Fibroblast of the aortic adventitia (primary cell): ENCODE measurements at regions not wholly inside any gene's neighbourhood (a gene's known extent, or its start where the extent isn't known, plus 50 kb on each side); places are given as distances from the start of the nearest gene placed in this dataset.

Experiments
- DNase-seq: peaks from one replicate; pipeline ENCODE4 v3.0.0-alpha.2; 2010; ENCODE audit warnings: low read depth
- H3K4me3 ChIP-seq: 2 replicates; pipeline ENCODE4 v1.5.1; 2011; ENCODE audit warnings: low read depth, mild to moderate bottlenecking, control low read depth, low read length, moderate library complexity
- TF ChIP-seq, protein P1 (sequence below): IDR thresholded peaks from 2 replicates; pipeline ENCODE4 v1.5.1; 2011; ENCODE audit warnings: mild to moderate bottlenecking, low read length, control low read depth, inconsistent platforms; ENCODE audit not compliant: insufficient read depth

DNA sequence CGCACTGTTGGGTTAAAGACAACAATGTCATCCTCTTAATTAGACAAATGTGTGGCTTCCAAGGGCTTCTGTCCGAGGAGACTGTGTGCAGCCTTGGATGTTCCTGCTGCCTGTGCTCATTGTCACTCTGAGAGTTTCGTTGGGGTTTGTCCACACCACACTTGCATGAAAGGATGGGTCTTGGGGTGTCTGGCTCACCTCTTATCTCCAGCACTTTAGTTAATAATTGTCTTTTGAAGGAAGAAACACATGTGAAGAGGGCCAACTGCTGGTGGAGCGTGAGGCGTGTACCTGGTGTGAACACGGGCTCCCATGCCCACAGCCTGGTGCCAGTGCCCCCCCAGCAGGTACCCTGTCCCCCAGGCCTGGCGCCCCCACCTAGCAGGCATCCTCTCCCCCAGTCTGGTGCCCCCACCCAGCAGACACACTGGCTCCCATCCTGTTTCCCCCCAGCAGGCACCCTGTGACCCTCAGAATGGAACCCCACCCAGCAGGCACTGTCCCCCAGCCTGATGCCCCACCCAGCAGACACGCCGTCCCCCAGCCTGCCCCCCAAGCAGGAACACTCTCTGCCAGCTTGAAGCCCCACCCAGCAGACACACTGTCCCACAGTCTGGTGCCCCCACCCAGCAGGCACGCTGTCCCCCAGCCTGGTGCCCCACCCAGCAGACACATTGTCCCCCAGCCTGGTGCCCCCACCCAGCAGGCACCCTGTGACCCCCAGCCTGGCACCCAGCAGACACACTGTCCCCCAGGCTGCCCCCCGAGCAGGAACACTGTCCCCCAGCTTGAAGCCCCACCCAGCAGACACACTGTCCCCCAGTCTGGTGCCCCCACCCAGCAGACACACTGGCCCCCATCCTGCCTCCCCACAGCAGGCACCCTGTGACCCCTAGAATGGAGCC lies 96.3 kb upstream of the TMEM18 start:
- DNase-seq, result no peak
- TF ChIP-seq, protein P1, sequence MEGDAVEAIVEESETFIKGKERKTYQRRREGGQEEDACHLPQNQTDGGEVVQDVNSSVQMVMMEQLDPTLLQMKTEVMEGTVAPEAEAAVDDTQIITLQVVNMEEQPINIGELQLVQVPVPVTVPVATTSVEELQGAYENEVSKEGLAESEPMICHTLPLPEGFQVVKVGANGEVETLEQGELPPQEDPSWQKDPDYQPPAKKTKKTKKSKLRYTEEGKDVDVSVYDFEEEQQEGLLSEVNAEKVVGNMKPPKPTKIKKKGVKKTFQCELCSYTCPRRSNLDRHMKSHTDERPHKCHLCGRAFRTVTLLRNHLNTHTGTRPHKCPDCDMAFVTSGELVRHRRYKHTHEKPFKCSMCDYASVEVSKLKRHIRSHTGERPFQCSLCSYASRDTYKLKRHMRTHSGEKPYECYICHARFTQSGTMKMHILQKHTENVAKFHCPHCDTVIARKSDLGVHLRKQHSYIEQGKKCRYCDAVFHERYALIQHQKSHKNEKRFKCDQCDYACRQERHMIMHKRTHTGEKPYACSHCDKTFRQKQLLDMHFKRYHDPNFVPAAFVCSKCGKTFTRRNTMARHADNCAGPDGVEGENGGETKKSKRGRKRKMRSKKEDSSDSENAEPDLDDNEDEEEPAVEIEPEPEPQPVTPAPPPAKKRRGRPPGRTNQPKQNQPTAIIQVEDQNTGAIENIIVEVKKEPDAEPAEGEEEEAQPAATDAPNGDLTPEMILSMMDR, result no peak
- H3K4me3 ChIP-seq, result no peak overlapping the region

- no peak for DNase-seq
- TF ChIP-seq, protein P1, result no peak
- no peak overlapping the region for H3K4me3 ChIP-seq
These were observed 94.3 kb upstream of the TMEM18 start for GRCh38 chr2:771538-771937.

GRCh38 chr2:770776-771175 lies 93.6 kb upstream of the TMEM18 start:
- TF ChIP-seq, protein P1, result no peak
- H3K4me3 ChIP-seq, result no peak overlapping the region
- no peak for DNase-seq

GRCh38 chr2:769771-770170 lies 92.6 kb upstream of the TMEM18 start:
- TF ChIP-seq, protein P1, result no peak
- no peak for DNase-seq
- H3K4me3 ChIP-seq, result no peak overlapping the region

DNA sequence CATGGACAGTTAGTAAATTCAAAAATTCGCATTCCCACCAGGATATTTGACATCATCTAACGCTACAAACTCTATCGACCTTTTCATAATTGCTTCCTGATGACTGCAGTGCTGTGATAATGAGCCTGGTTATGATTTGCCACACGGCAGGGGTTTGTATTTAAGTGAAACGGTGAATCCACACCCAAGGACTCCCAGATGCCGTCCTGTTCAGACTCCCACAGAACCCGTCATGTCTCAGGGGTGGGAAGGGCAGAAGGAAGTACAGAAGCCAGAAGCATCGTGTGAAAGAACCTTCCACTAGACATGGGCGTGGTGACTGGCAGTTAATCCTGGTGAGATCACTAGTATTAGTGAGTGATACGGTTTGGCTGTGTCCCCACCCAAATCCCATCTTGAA lies 91.2 kb upstream of the TMEM18 start:
- DNase-seq, result no peak
- no peak overlapping the region for H3K4me3 ChIP-seq

GRCh38 chr2:767944-768343 lies 90.7 kb upstream of the TMEM18 start:
- TF ChIP-seq, protein P1, result no peak
- DNase-seq, result no peak
- no peak overlapping the region for H3K4me3 ChIP-seq

More for the DNA sequence above, 91.2 kb upstream of the TMEM18 start:
- TF ChIP-seq, protein P1, result no peak
